ENCODE measurements at regions not wholly inside any gene's neighbourhood (a gene's known extent, or its start where the extent isn't known, plus 50 kb on each side); places are given as distances from the start of the nearest gene placed in this dataset.
"Not testable (repeated sequence)": the region's sequence is repeated elsewhere in the genome, so short reads cannot be mapped to it uniquely, and the experiment has no call there.

GRCh38 chr2:166831930-166832329, 56.4 kb upstream of the XIRP2 start:
- no peak for DNase-seq

- no peak for DNase-seq
Observed at GRCh38 chr2:166825914-166826313, 62.4 kb upstream of the XIRP2 start.

- DNase-seq, result no peak
Observed at GRCh38 chr2:166814335-166814734, 73.9 kb upstream of the XIRP2 start.

- DNase-seq, result no peak
Observed at GRCh38 chr2:166812166-166812891, 76.0 kb upstream of the XIRP2 start.

GRCh38 chr2:166805753-166806152, 82.5 kb upstream of the XIRP2 start:
- no peak for DNase-seq

GRCh38 chr2:166803373-166804000, 84.8 kb upstream of the XIRP2 start:
- no peak for DNase-seq

- DNase-seq, result no peak
Observed at GRCh38 chr2:166802475-166802874, 85.8 kb upstream of the XIRP2 start.

- no peak for DNase-seq
Observed at GRCh38 chr2:166792808-166793207, 95.5 kb upstream of the XIRP2 start.

GRCh38 chr2:166786707-166787106, 101.6 kb upstream of the XIRP2 start:
- no peak for DNase-seq

GRCh38 chr2:166784296-166784946, 103.9 kb upstream of the XIRP2 start:
- no peak for DNase-seq

GRCh38 chr2:166775176-166775575, 113.1 kb upstream of the XIRP2 start:
- no peak for DNase-seq

- no peak for DNase-seq
Observed at GRCh38 chr2:166773308-166773949, 114.9 kb upstream of the XIRP2 start.

GRCh38 chr2:166768393-166769123, 119.7 kb upstream of the XIRP2 start:
- DNase-seq, result no peak

GRCh38 chr2:166766769-166767322, 121.4 kb upstream of the XIRP2 start:
- DNase-seq, result not testable (repeated sequence)

- no peak for DNase-seq
Observed at GRCh38 chr2:166766220-166766619, 122.1 kb upstream of the XIRP2 start.

- DNase-seq, result no peak
Observed at GRCh38 chr2:166765141-166765540, 123.1 kb upstream of the XIRP2 start.

- DNase-seq, result no peak
Observed at GRCh38 chr2:166764702-166765101, 123.6 kb upstream of the XIRP2 start.

GRCh38 chr2:166764216-166764615, 124.1 kb upstream of the XIRP2 start:
- no peak for DNase-seq

- DNase-seq, result no peak
Observed at GRCh38 chr2:166762746-166763145, 125.5 kb upstream of the XIRP2 start.

- DNase-seq, result no peak
Observed at GRCh38 chr2:166758956-166759355, 129.3 kb upstream of the XIRP2 start.

- DNase-seq, result no peak
Observed at GRCh38 chr2:166750624-166751023, 137.7 kb upstream of the XIRP2 start.

- not testable (repeated sequence) for DNase-seq
Observed at GRCh38 chr2:166744117-166744516, 144.2 kb upstream of the XIRP2 start.

GRCh38 chr2:166743482-166743881, 144.8 kb upstream of the XIRP2 start:
- peak in 1 of 2 experiments; percentile 4 for DNase-seq

Measured in activated CD4-positive, alpha-beta T cell treated with anti-CD3 and anti-CD28 coated beads, Interleukin-2, amount 50 U/mL, for 48 hours (primary cell).